ENCODE measurements at regions not wholly inside any gene's neighbourhood (a gene's known extent, or its start where the extent isn't known, plus 50 kb on each side); places are given as distances from the start of the nearest gene placed in this dataset.

- in situ Hi-C loops (cut with HindIII; ENCODE audit: low pct_ligation_motif_present, low pct_unique_long_range_greater_than_20kb, low sequenced_read_pairs), result no loop called here
- no peak for DNase-seq
These were observed 91.1 kb upstream of the MGMT start for GRCh38 chr10:129375912-129376311.

GRCh38 chr10:129380279-129380678, 86.8 kb upstream of the MGMT start:
- in situ Hi-C loops (cut with HindIII; ENCODE audit: low pct_ligation_motif_present, low pct_unique_long_range_greater_than_20kb, low sequenced_read_pairs), result no loop called here
- no peak for DNase-seq

GRCh38 chr10:129381741-129382140, 85.3 kb upstream of the MGMT start:
- no peak for DNase-seq
- in situ Hi-C loops (cut with HindIII; ENCODE audit: low pct_ligation_motif_present, low pct_unique_long_range_greater_than_20kb, low sequenced_read_pairs), result no loop called here

GRCh38 chr10:129382401-129382800, 84.6 kb upstream of the MGMT start:
- in situ Hi-C loops (cut with HindIII; ENCODE audit: low pct_ligation_motif_present, low pct_unique_long_range_greater_than_20kb, low sequenced_read_pairs), result no loop called here
- DNase-seq, result no peak

- in situ Hi-C loops (cut with HindIII; ENCODE audit: low pct_ligation_motif_present, low pct_unique_long_range_greater_than_20kb, low sequenced_read_pairs), result no loop called here
- no peak for DNase-seq
These were observed 83.4 kb upstream of the MGMT start for GRCh38 chr10:129383651-129384050.

GRCh38 chr10:129385600-129385999, 81.4 kb upstream of the MGMT start:
- DNase-seq, result no peak
- in situ Hi-C loops (cut with HindIII; ENCODE audit: low pct_ligation_motif_present, low pct_unique_long_range_greater_than_20kb, low sequenced_read_pairs), result no loop called here

GRCh38 chr10:129386415-129387257, 80.4 kb upstream of the MGMT start:
- no peak for DNase-seq

GRCh38 chr10:129387258-129387525, 79.8 kb upstream of the MGMT start:
- no peak for DNase-seq
- in situ Hi-C loops (cut with HindIII; ENCODE audit: low pct_ligation_motif_present, low pct_unique_long_range_greater_than_20kb, low sequenced_read_pairs), result no loop called here

More at GRCh38 chr10:129386415-129387257, 80.4 kb upstream of the MGMT start:
- in situ Hi-C loops (cut with HindIII; ENCODE audit: low pct_ligation_motif_present, low pct_unique_long_range_greater_than_20kb, low sequenced_read_pairs), result no loop called here

- DNase-seq, result no peak
- in situ Hi-C loops (cut with HindIII; ENCODE audit: low pct_ligation_motif_present, low pct_unique_long_range_greater_than_20kb, low sequenced_read_pairs), result no loop called here
These were observed 78.6 kb upstream of the MGMT start for GRCh38 chr10:129388435-129388834.

- no peak for DNase-seq
- in situ Hi-C loops (cut with HindIII; ENCODE audit: low pct_ligation_motif_present, low pct_unique_long_range_greater_than_20kb, low sequenced_read_pairs), result no loop called here
These were observed 77.8 kb upstream of the MGMT start for GRCh38 chr10:129389194-129389593.

GRCh38 chr10:129390147-129390546, 76.9 kb upstream of the MGMT start:
- DNase-seq, result no peak
- in situ Hi-C loops (cut with HindIII; ENCODE audit: low pct_ligation_motif_present, low pct_unique_long_range_greater_than_20kb, low sequenced_read_pairs), result no loop called here

- in situ Hi-C loops (cut with HindIII; ENCODE audit: low pct_ligation_motif_present, low pct_unique_long_range_greater_than_20kb, low sequenced_read_pairs), result no loop called here
- DNase-seq, result no peak
These were observed 76.3 kb upstream of the MGMT start for GRCh38 chr10:129390726-129391125.

- in situ Hi-C loops (cut with HindIII; ENCODE audit: low pct_ligation_motif_present, low pct_unique_long_range_greater_than_20kb, low sequenced_read_pairs), result no loop called here
- DNase-seq, result no peak
These were observed 75.6 kb upstream of the MGMT start for GRCh38 chr10:129391464-129391863.

GRCh38 chr10:129392855-129393254, 74.2 kb upstream of the MGMT start:
- no peak for DNase-seq
- in situ Hi-C loops (cut with HindIII; ENCODE audit: low pct_ligation_motif_present, low pct_unique_long_range_greater_than_20kb, low sequenced_read_pairs), result no loop called here

GRCh38 chr10:129393812-129394211, 73.2 kb upstream of the MGMT start:
- in situ Hi-C loops (cut with HindIII; ENCODE audit: low pct_ligation_motif_present, low pct_unique_long_range_greater_than_20kb, low sequenced_read_pairs), result no loop called here
- DNase-seq, result no peak

GRCh38 chr10:129394518-129395328, 72.3 kb upstream of the MGMT start:
- in situ Hi-C loops (cut with HindIII; ENCODE audit: low pct_ligation_motif_present, low pct_unique_long_range_greater_than_20kb, low sequenced_read_pairs), result no loop called here

GRCh38 chr10:129396021-129396722, 70.9 kb upstream of the MGMT start:
- no peak for DNase-seq
- in situ Hi-C loops (cut with HindIII; ENCODE audit: low pct_ligation_motif_present, low pct_unique_long_range_greater_than_20kb, low sequenced_read_pairs), result no loop called here

More at GRCh38 chr10:129394518-129395328, 72.3 kb upstream of the MGMT start:
- no peak for DNase-seq

GRCh38 chr10:129397198-129397974, 69.7 kb upstream of the MGMT start:
- no peak for DNase-seq
- in situ Hi-C loops (cut with HindIII; ENCODE audit: low pct_ligation_motif_present, low pct_unique_long_range_greater_than_20kb, low sequenced_read_pairs), result no loop called here

- DNase-seq, result no peak
- in situ Hi-C loops (cut with HindIII; ENCODE audit: low pct_ligation_motif_present, low pct_unique_long_range_greater_than_20kb, low sequenced_read_pairs), result no loop called here
These were observed 68.3 kb upstream of the MGMT start for GRCh38 chr10:129398711-129399141.
